ENCODE measurements at regions not wholly inside any gene's neighbourhood (a gene's known extent, or its start where the extent isn't known, plus 50 kb on each side); places are given as distances from the start of the nearest gene placed in this dataset.
"Not testable (repeated sequence)": the region's sequence is repeated elsewhere in the genome, so short reads cannot be mapped to it uniquely, and the experiment has no call there.

GRCh38 chr18:42545825-42546224, 569.7 kb downstream of the RIT2 start:
- H3K9me3 ChIP-seq: no peaks in the 10 kb centered on the region
- no peak for TF ChIP-seq POLR2AphosphoS5 (IDR thresholded peaks at IDR 0.05)
- TF ChIP-seq POLR2A (IDR thresholded peaks at IDR 0.05): no peak
- TF ChIP-seq CTCF (IDR thresholded peaks at IDR 0.05): no peak
- H3K4me1 ChIP-seq (replicated peaks): no peaks in the 10 kb centered on the region
- intact Hi-C loops (cut with DNase I): no loop called here
- no peaks in the 10 kb centered on the region for H3K27me3 ChIP-seq (replicated peaks; ENCODE audit: insufficient read depth)
- H3K36me3 ChIP-seq: no peaks in the 10 kb centered on the region
- H3K27ac ChIP-seq: no peak overlapping the region
- WGBS: 78% methylated on average over 5 of the region's 5 CpGs
- no peak overlapping the region for H3K4me3 ChIP-seq
- DNase-seq (ENCODE audit: low spot score): no peak

GRCh38 chr18:42548493-42548892, 567.0 kb downstream of the RIT2 start:
- TF ChIP-seq POLR2AphosphoS5 (IDR thresholded peaks at IDR 0.05) (no peak), POLR2A (IDR thresholded peaks at IDR 0.05) (no peak), CTCF (IDR thresholded peaks at IDR 0.05) (no peak)
- intact Hi-C loops (cut with DNase I): no loop called here
- Histone ChIP-seq H3K36me3 (no peaks in the 10 kb centered on the region), H3K27ac (no peak overlapping the region), H3K4me3 (no peak overlapping the region), H3K9me3 (no peaks in the 10 kb centered on the region), H3K27me3 (replicated peaks; ENCODE audit: insufficient read depth) (no peaks in the 10 kb centered on the region), H3K4me1 (replicated peaks) (no peaks in the 10 kb centered on the region)
- WGBS: 82% methylated on average over 1 of the region's 1 CpG
- no peak for DNase-seq (ENCODE audit: low spot score)

GRCh38 chr18:42549596-42549995, 565.9 kb downstream of the RIT2 start:
- no peak for DNase-seq (ENCODE audit: low spot score)
- Histone ChIP-seq H3K27ac (no peak overlapping the region), H3K27me3 (replicated peaks; ENCODE audit: insufficient read depth) (no peaks in the 10 kb centered on the region), H3K9me3 (no peaks in the 10 kb centered on the region), H3K36me3 (no peaks in the 10 kb centered on the region), H3K4me1 (replicated peaks) (no peaks in the 10 kb centered on the region), H3K4me3 (no peak overlapping the region)
- 96% methylated on average over 3 of the region's 3 CpGs for WGBS
- TF ChIP-seq POLR2AphosphoS5 (IDR thresholded peaks at IDR 0.05): no peak
- TF ChIP-seq POLR2A (IDR thresholded peaks at IDR 0.05): no peak
- TF ChIP-seq CTCF (IDR thresholded peaks at IDR 0.05): no peak
- intact Hi-C loops (cut with DNase I): no loop called here

- DNase-seq (ENCODE audit: low spot score); H3K4me1 ChIP-seq (replicated peaks); H3K27me3 ChIP-seq (replicated peaks; ENCODE audit: insufficient read depth); H3K27ac ChIP-seq; intact Hi-C loops (cut with DNase I); H3K36me3 ChIP-seq; H3K4me3 ChIP-seq; H3K9me3 ChIP-seq: not testable (repeated sequence)
- WGBS: 83% methylated on average over 4 of the region's 4 CpGs
Measured at GRCh38 chr18:42552559-42552958, 562.9 kb downstream of the RIT2 start.

- no peaks in the 10 kb centered on the region for H3K27me3 ChIP-seq (replicated peaks; ENCODE audit: insufficient read depth)
- WGBS: 60% methylated on average over 2 of the region's 2 CpGs
- intact Hi-C loops (cut with DNase I): no loop called here
- no peak overlapping the region for H3K27ac ChIP-seq
- H3K4me1 ChIP-seq (replicated peaks): no peaks in the 10 kb centered on the region
- H3K36me3 ChIP-seq: no peaks in the 10 kb centered on the region
- H3K4me3 ChIP-seq: no peak overlapping the region
- no peaks in the 10 kb centered on the region for H3K9me3 ChIP-seq
- no peak for DNase-seq (ENCODE audit: low spot score)
- TF ChIP-seq POLR2A (IDR thresholded peaks at IDR 0.05): no peak
- TF ChIP-seq CTCF (IDR thresholded peaks at IDR 0.05): no peak
- no peak for TF ChIP-seq POLR2AphosphoS5 (IDR thresholded peaks at IDR 0.05)
Measured at GRCh38 chr18:42559069-42559690, 556.3 kb downstream of the RIT2 start.
